ENCODE measurements at regions not wholly inside any gene's neighbourhood (a gene's known extent, or its start where the extent isn't known, plus 50 kb on each side); places are given as distances from the start of the nearest gene placed in this dataset.
"Not testable (repeated sequence)": the region's sequence is repeated elsewhere in the genome, so short reads cannot be mapped to it uniquely, and the experiment has no call there.

- FAIRE-seq, result no peak
Observed at GRCh38 chr3:34066999-34067398, 268.6 kb downstream of the PDCD6IP start.

GRCh38 chr3:34067536-34068051, 269.2 kb downstream of the PDCD6IP start:
- no peak for FAIRE-seq

GRCh38 chr3:34068505-34068904, 270.1 kb downstream of the PDCD6IP start:
- no peak for FAIRE-seq

- no peak for FAIRE-seq
Observed at GRCh38 chr3:34070831-34071585, 272.6 kb downstream of the PDCD6IP start.

- no peak for FAIRE-seq
Observed at GRCh38 chr3:34072297-34072696, 273.9 kb downstream of the PDCD6IP start.

GRCh38 chr3:34073111-34073510, 274.7 kb downstream of the PDCD6IP start:
- no peak for FAIRE-seq

GRCh38 chr3:34073961-34074360, 275.5 kb downstream of the PDCD6IP start:
- FAIRE-seq, result no peak

GRCh38 chr3:34075975-34076374, 277.5 kb downstream of the PDCD6IP start:
- FAIRE-seq, result no peak

GRCh38 chr3:34077417-34078195, 279.2 kb downstream of the PDCD6IP start:
- no peak for FAIRE-seq

- no peak for FAIRE-seq
Observed at GRCh38 chr3:34078418-34078817, 280.0 kb downstream of the PDCD6IP start.

- not testable (repeated sequence) for FAIRE-seq
Observed at GRCh38 chr3:34079849-34080248, 281.4 kb downstream of the PDCD6IP start.

- FAIRE-seq, result not testable (repeated sequence)
Observed at GRCh38 chr3:34090379-34090778, 291.9 kb downstream of the PDCD6IP start.

GRCh38 chr3:34090876-34091275, 292.4 kb downstream of the PDCD6IP start:
- FAIRE-seq, result no peak

- not testable (repeated sequence) for FAIRE-seq
Observed at GRCh38 chr3:34094280-34094679, 295.9 kb downstream of the PDCD6IP start.

GRCh38 chr3:34102288-34102687, 303.9 kb downstream of the PDCD6IP start:
- no peak for FAIRE-seq

- FAIRE-seq, result no peak
Observed at GRCh38 chr3:34106379-34106778, 307.9 kb downstream of the PDCD6IP start.

GRCh38 chr3:34106879-34107278, 308.4 kb downstream of the PDCD6IP start:
- no peak for FAIRE-seq

GRCh38 chr3:34107669-34108068, 309.2 kb downstream of the PDCD6IP start:
- no peak for FAIRE-seq

GRCh38 chr3:34109021-34109420, 310.6 kb downstream of the PDCD6IP start:
- no peak for FAIRE-seq

GRCh38 chr3:34109846-34110245, 311.4 kb downstream of the PDCD6IP start:
- FAIRE-seq, result no peak

GRCh38 chr3:34111361-34111760, 312.9 kb downstream of the PDCD6IP start:
- no peak for FAIRE-seq

- FAIRE-seq, result not testable (repeated sequence)
Observed at GRCh38 chr3:34112261-34112660, 313.8 kb downstream of the PDCD6IP start.

- FAIRE-seq, result no peak
Observed at GRCh38 chr3:34131091-34131490, 332.7 kb downstream of the PDCD6IP start.

All from G401.6 (cell line).